Thymus (tissue), 11 donors: ENCODE measurements at regions not wholly inside any gene's neighbourhood (a gene's known extent, or its start where the extent isn't known, plus 50 kb on each side); places are given as distances from the start of the nearest gene placed in this dataset.

Experiments used
- DNase-seq, 9 donors: peaks; one replicate each; pipeline ENCODE4 v3.0.0-alpha.2; 2013; ENCODE audit warnings: low spot score in 9 of 9, low read depth in 6 of 9, missing footprints in 1 of 9
- H3K27ac ChIP-seq, 2 donors: one replicate each; pipeline ENCODE4 v1.5.1; 2013; ENCODE audit warnings: control low read depth in 1 of 2, low read depth in 1 of 2, low read length in 1 of 2, mild to moderate bottlenecking in 1 of 2, moderate library complexity in 1 of 2
- H3K27me3 ChIP-seq, 2 donors: one replicate each; pipeline ENCODE4 v1.5.1; 2013; ENCODE audit warnings: low read length in 1 of 2; ENCODE audit not compliant: control insufficient read depth in 2 of 2, insufficient read depth in 1 of 2
- H3K36me3 ChIP-seq, 2 donors: one replicate each; pipeline ENCODE4 v1.5.1; 2013; ENCODE audit warnings: low read length in 1 of 2, mild to moderate bottlenecking in 1 of 2, moderate library complexity in 1 of 2; ENCODE audit not compliant: control insufficient read depth in 2 of 2, insufficient read depth in 2 of 2
- H3K4me1 ChIP-seq, 2 donors: one replicate each; pipeline ENCODE4 v1.5.1; 2013; ENCODE audit warnings: low read length in 2 of 2; ENCODE audit not compliant: control insufficient read depth in 2 of 2, insufficient read depth in 2 of 2
- H3K4me3 ChIP-seq, 2 donors: one replicate each; pipeline ENCODE4 v1.5.1; 2013; ENCODE audit warnings: low read length in 2 of 2, control low read depth in 1 of 2, mild to moderate bottlenecking in 1 of 2
- H3K9me3 ChIP-seq, 2 donors: one replicate each; pipeline ENCODE4 v1.5.1; 2013; ENCODE audit warnings: low read length in 1 of 2, mild to moderate bottlenecking in 1 of 2; ENCODE audit not compliant: control insufficient read depth in 2 of 2, insufficient read depth in 1 of 2
- WGBS: extraction: QIAGEN DNeasy Blood & Tissue Kit; methylation state at CpG from one replicate; pipeline ENCODE4 v1.1.7; 2013; 5-methylcytosine and 5-hydroxymethylcytosine counted together
- donor health status: healthy.

GRCh38 chr10:7473474-7473873 is 62.6 kb upstream of the SFMBT2 start:
- Histone ChIP-seq H3K36me3 (no peaks in the 10 kb centered on the region), H3K9me3 (peaks cover 0 to 7% of the 10 kb centered on the region in 2 donors), H3K4me3 (no peak overlapping the region), H3K4me1 (peaks cover 16 to 46% of the 10 kb centered on the region in 2 donors), H3K27me3 (no peaks in the 10 kb centered on the region), H3K27ac (no peak overlapping the region)
- no peak for DNase-seq

GRCh38 chr10:7471720-7472367 is 61.0 kb upstream of the SFMBT2 start:
- H3K9me3 ChIP-seq = no peaks in the 10 kb centered on the region
- peak in 4 of 9 donors; percentile 23 to 53 (median 28) for DNase-seq
- H3K4me1 ChIP-seq = peaks cover 16 to 40% of the 10 kb centered on the region in 2 donors
- H3K36me3 ChIP-seq = no peaks in the 10 kb centered on the region
- 8% methylated on average over 9 of the region's 9 CpGs for WGBS
- H3K27ac ChIP-seq = peak overlapping the region; percentile 69 to 81
- no peaks in the 10 kb centered on the region for H3K27me3 ChIP-seq
- peak overlapping the region; percentile 6 to 17 for H3K4me3 ChIP-seq

GRCh38 chr10:7470371-7470770 is 59.5 kb upstream of the SFMBT2 start:
- no peaks in the 10 kb centered on the region for H3K27me3 ChIP-seq
- DNase-seq = no peak
- WGBS = 58% methylated on average over 2 of the region's 2 CpGs
- no peaks in the 10 kb centered on the region for H3K36me3 ChIP-seq
- no peak overlapping the region for H3K27ac ChIP-seq
- H3K9me3 ChIP-seq = no peaks in the 10 kb centered on the region
- no peak overlapping the region for H3K4me3 ChIP-seq
- H3K4me1 ChIP-seq = peaks cover 15 to 33% of the 10 kb centered on the region in 2 donors

GRCh38 chr10:7467031-7467667 is 56.3 kb upstream of the SFMBT2 start:
- peaks cover 9 to 15% of the 10 kb centered on the region in 2 donors for H3K4me1 ChIP-seq
- no peak for DNase-seq
- WGBS = 96% methylated on average over 7 of the region's 7 CpGs
- no peaks in the 10 kb centered on the region for H3K9me3 ChIP-seq
- H3K27me3 ChIP-seq = no peaks in the 10 kb centered on the region
- H3K36me3 ChIP-seq = no peaks in the 10 kb centered on the region
- H3K27ac ChIP-seq = no peak overlapping the region
- no peak overlapping the region for H3K4me3 ChIP-seq

- Histone ChIP-seq H3K9me3 (no peaks in the 10 kb centered on the region), H3K4me1 (peaks cover 0 to 1% of the 10 kb centered on the region in 2 donors), H3K36me3 (no peaks in the 10 kb centered on the region), H3K4me3 (no peak overlapping the region), H3K27ac (no peak overlapping the region), H3K27me3 (no peaks in the 10 kb centered on the region)
- no peak for DNase-seq
- WGBS = 95% methylated on average over 8 of the region's 8 CpGs
Observed at GRCh38 chr10:7464691-7465090, 53.9 kb upstream of the SFMBT2 start.
